ENCODE measurements at regions not wholly inside any gene's neighbourhood (a gene's known extent, or its start where the extent isn't known, plus 50 kb on each side); places are given as distances from the start of the nearest gene placed in this dataset.

DNA sequence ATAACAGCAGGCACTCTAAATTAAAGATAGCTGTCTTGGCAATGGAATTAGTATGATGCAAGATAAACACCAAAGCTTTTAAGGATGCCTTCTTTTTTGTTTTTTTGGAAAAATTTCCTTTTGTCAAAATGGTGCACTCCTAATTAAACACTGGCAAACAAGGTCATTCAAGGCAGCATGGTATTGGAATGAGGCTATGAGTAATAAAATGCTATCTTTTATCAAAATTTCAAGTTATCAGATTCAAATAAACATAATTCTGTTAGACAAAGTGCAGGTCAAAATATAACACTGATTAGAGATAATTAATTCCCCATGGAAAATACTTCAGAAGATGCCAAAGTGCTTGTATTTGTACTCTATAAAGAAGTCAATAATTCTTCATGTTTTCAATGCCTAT, 514.1 kb downstream of the TENT5A start:
- Histone ChIP-seq H3K79me2 (ENCODE audit: control insufficient read depth, insufficient read depth, low read length) (no peaks in the 10 kb centered on the region), H2AFZ (ENCODE audit: control insufficient read depth, low read depth, low read length) (no peak overlapping the region), H3K9me3 (replicated peaks; ENCODE audit: control insufficient read depth, insufficient read depth, low read length) (no peaks in the 10 kb centered on the region), H3K4me1 (ENCODE audit: control insufficient read depth, insufficient read depth, low read length) (no peaks in the 10 kb centered on the region), H3K27ac (ENCODE audit: control insufficient read depth, insufficient read depth) (no peak overlapping the region), H3K4me3 (no peak overlapping the region), H3K9ac (ENCODE audit: control insufficient read depth, insufficient read depth, low read length) (no peak overlapping the region), H3K4me2 (ENCODE audit: control insufficient read depth, insufficient read depth) (no peak overlapping the region), H4K20me1 (ENCODE audit: control insufficient read depth, insufficient read depth) (no peaks in the 10 kb centered on the region), H3K36me3 (ENCODE audit: control insufficient read depth in 2 of 2, insufficient read depth in 2 of 2, low read length in 1 of 2) (no peaks in the 10 kb centered on the region), H3K27me3 (replicated peaks in 1 of 2; ENCODE audit: control insufficient read depth in 2 of 2, insufficient read depth in 2 of 2, low read length in 1 of 2) (no peaks in the 10 kb centered on the region)
- no peak for DNase-seq (ENCODE audit: low read depth, low spot score)
- intact Hi-C loops (cut with micrococcal nuclease; ENCODE audit: unreplicated experiment) = no loop called here
- ChIA-PET SMC1A (ENCODE audit: uncharacterized antibody, unreplicated experiment) (no interaction called here), CTCF (interaction anchor here (1.4 kb wide), 1 partner anchor 228 kb away, joined by 3 read pairs; no protein-coding TSS in a partner anchor), POLR2A (no interaction called here), RAD21 (ENCODE audit: unreplicated experiment) (no interaction called here)
- TF ChIP-seq RBBP5 (conservative IDR thresholded peaks at IDR 0.05) = no peak
- TF ChIP-seq, protein P1, sequence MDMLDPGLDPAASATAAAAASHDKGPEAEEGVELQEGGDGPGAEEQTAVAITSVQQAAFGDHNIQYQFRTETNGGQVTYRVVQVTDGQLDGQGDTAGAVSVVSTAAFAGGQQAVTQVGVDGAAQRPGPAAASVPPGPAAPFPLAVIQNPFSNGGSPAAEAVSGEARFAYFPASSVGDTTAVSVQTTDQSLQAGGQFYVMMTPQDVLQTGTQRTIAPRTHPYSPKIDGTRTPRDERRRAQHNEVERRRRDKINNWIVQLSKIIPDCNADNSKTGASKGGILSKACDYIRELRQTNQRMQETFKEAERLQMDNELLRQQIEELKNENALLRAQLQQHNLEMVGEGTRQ (IDR thresholded peaks at IDR 0.05; ENCODE audit: borderline replicate concordance, low read depth, low read length) = no peak
- no peak for TF ChIP-seq CHD1 (IDR thresholded peaks at IDR 0.05; ENCODE audit: low read depth, low read length)
- no peak for TF ChIP-seq TAF1 (IDR thresholded peaks at IDR 0.05; ENCODE audit: borderline replicate concordance, low read depth, low read length)
- TF ChIP-seq, protein P2, sequence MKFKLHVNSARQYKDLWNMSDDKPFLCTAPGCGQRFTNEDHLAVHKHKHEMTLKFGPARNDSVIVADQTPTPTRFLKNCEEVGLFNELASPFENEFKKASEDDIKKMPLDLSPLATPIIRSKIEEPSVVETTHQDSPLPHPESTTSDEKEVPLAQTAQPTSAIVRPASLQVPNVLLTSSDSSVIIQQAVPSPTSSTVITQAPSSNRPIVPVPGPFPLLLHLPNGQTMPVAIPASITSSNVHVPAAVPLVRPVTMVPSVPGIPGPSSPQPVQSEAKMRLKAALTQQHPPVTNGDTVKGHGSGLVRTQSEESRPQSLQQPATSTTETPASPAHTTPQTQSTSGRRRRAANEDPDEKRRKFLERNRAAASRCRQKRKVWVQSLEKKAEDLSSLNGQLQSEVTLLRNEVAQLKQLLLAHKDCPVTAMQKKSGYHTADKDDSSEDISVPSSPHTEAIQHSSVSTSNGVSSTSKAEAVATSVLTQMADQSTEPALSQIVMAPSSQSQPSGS (IDR thresholded peaks at IDR 0.05; ENCODE audit: low read length) = no peak
- TF ChIP-seq ZNF384 (IDR thresholded peaks at IDR 0.05; ENCODE audit: borderline replicate concordance, low read depth, low read length) = no peak
- no peak for FAIRE-seq
- ATAC-seq = no peak
- BruUV-seq (replicated peaks) = no TSS peak
- in situ Hi-C loops (cut with MboI) = no loop called here

DNA sequence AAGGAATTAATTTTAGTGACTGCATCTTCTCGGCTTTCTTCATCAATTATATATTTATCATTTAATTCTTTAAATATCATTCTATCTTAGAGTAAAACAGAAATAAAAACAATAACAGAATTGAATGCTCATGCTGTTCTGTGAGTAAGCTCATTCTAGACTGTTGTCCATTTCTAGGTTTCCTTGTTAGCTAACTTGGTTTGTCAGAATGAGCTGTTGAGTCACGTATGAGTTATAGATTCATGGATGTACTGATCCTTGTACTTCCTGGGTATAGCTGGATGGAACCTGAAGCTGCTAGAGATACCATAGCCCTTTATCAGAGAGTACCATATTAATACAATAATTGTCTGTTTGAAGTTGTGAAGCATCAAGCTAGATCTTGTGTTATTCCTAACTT, 515.3 kb downstream of the TENT5A start:
- Histone ChIP-seq H3K27ac (ENCODE audit: control insufficient read depth, insufficient read depth) (no peak overlapping the region), H3K9me3 (replicated peaks; ENCODE audit: control insufficient read depth, insufficient read depth, low read length) (no peaks in the 10 kb centered on the region), H3K4me2 (ENCODE audit: control insufficient read depth, insufficient read depth) (no peak overlapping the region), H3K9ac (ENCODE audit: control insufficient read depth, insufficient read depth, low read length) (no peak overlapping the region), H4K20me1 (ENCODE audit: control insufficient read depth, insufficient read depth) (no peaks in the 10 kb centered on the region), H3K27me3 (replicated peaks in 1 of 2; ENCODE audit: control insufficient read depth in 2 of 2, insufficient read depth in 2 of 2, low read length in 1 of 2) (no peaks in the 10 kb centered on the region), H3K4me3 (no peak overlapping the region), H2AFZ (ENCODE audit: control insufficient read depth, low read depth, low read length) (no peak overlapping the region), H3K79me2 (ENCODE audit: control insufficient read depth, insufficient read depth, low read length) (no peaks in the 10 kb centered on the region), H3K4me1 (ENCODE audit: control insufficient read depth, insufficient read depth, low read length) (no peaks in the 10 kb centered on the region), H3K36me3 (ENCODE audit: control insufficient read depth in 2 of 2, insufficient read depth in 2 of 2, low read length in 1 of 2) (no peaks in the 10 kb centered on the region)
- POLR2A ChIA-PET = no interaction called here
- DNase-seq (ENCODE audit: low read depth, low spot score) (no peak), FAIRE-seq (no peak), ATAC-seq (no peak)
- 19% methylated on average over 2 of the region's 2 CpGs for WGBS (ENCODE audit: insufficient coverage, insufficient replicate concordance, low lambda C conversion rate, missing lambda C conversion rate)
- RAD21 ChIA-PET (ENCODE audit: unreplicated experiment) = interaction anchor here (1.0 kb wide), 1 partner anchor 803 kb away, joined by 5 read pairs; no protein-coding TSS in a partner anchor
- CTCF ChIA-PET = interaction anchor here (1.4 kb wide), 1 partner anchor 229 kb away, joined by 3 read pairs; no protein-coding TSS in a partner anchor
- intact Hi-C loops (cut with micrococcal nuclease; ENCODE audit: unreplicated experiment) (no loop called here), in situ Hi-C loops (cut with MboI) (no loop called here)
- no TSS peak for BruUV-seq (replicated peaks)
- SMC1A ChIA-PET (ENCODE audit: uncharacterized antibody, unreplicated experiment) = interaction anchor here (0.7 kb wide), 1 partner anchor 716 kb away, joined by 3 read pairs; no protein-coding TSS in a partner anchor
- no peak for TF ChIP-seq MEF2A (IDR thresholded peaks at IDR 0.05; ENCODE audit: insufficient read depth, low read depth, low read length)
- no peak for TF ChIP-seq CBFB (IDR thresholded peaks at IDR 0.05; ENCODE audit: low read depth)
- TF ChIP-seq ZNF384 (IDR thresholded peaks at IDR 0.05; ENCODE audit: borderline replicate concordance, low read depth, low read length) = no peak
- TF ChIP-seq, protein P3, sequence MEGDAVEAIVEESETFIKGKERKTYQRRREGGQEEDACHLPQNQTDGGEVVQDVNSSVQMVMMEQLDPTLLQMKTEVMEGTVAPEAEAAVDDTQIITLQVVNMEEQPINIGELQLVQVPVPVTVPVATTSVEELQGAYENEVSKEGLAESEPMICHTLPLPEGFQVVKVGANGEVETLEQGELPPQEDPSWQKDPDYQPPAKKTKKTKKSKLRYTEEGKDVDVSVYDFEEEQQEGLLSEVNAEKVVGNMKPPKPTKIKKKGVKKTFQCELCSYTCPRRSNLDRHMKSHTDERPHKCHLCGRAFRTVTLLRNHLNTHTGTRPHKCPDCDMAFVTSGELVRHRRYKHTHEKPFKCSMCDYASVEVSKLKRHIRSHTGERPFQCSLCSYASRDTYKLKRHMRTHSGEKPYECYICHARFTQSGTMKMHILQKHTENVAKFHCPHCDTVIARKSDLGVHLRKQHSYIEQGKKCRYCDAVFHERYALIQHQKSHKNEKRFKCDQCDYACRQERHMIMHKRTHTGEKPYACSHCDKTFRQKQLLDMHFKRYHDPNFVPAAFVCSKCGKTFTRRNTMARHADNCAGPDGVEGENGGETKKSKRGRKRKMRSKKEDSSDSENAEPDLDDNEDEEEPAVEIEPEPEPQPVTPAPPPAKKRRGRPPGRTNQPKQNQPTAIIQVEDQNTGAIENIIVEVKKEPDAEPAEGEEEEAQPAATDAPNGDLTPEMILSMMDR (IDR thresholded peaks at IDR 0.05 in 2 of 3, conservative IDR thresholded peaks at IDR 0.05 in 1 of 3; ENCODE audit: control insufficient read depth in 2 of 3, extremely low read depth in 1 of 3, insufficient read depth in 1 of 3, low read depth in 3 of 3, low read length in 3 of 3) = no peak
- no peak for TF ChIP-seq CREB1 (IDR thresholded peaks at IDR 0.05; ENCODE audit: low read depth)
- TF ChIP-seq RAD51 (IDR thresholded peaks at IDR 0.05) = no peak
- TF ChIP-seq NR2C2 (IDR thresholded peaks at IDR 0.05; ENCODE audit: borderline replicate concordance, control insufficient read depth, insufficient read length, low read depth) = no peak
- TF ChIP-seq JUND (IDR thresholded peaks at IDR 0.05; ENCODE audit: low read depth, low read length) = no peak
- no peak for TF ChIP-seq NRF1 (conservative IDR thresholded peaks at IDR 0.05; ENCODE audit: low read depth, low read length)
